ENCODE measurements at regions not wholly inside any gene's neighbourhood (a gene's known extent, or its start where the extent isn't known, plus 50 kb on each side); places are given as distances from the start of the nearest gene placed in this dataset.

GRCh38 chr4:187467224-187467623, 528.3 kb upstream of the ZFP42 start:
- H3K27ac ChIP-seq (ENCODE audit: insufficient read depth, low read length): no peak overlapping the region
- no peak for ATAC-seq (ENCODE audit: low read depth)
- no CpG with 5 or more reads among the region's 2 CpGs for whole genome bisulfite sequencing, 2 experiments (ENCODE audit: extremely low coverage in 2 of 2, insufficient read length in 1 of 2)

More at GRCh38 chr4:187467224-187467623, 528.3 kb upstream of the ZFP42 start:
- TF ChIP-seq CEBPB (IDR thresholded peaks at IDR 0.05; ENCODE audit: low read depth, low read length): no peak
- DNase-seq: no peak
- dilution Hi-C loops (cut with HindIII; ENCODE audit: low sequenced_read_pairs, unreplicated experiment) (no loop called here), intact Hi-C loops (cut with micrococcal nuclease) (no loop called here), in situ Hi-C loops (cut with MboI; ENCODE audit: low sequenced_read_pairs) (no loop called here)
- H4K5ac ChIP-seq (ENCODE audit: low read depth, low read length): no peak overlapping the region
- no peak overlapping the region; the same call in 1 of the 2 replicates for H3K23ac ChIP-seq (ENCODE audit: low read depth, low read length)
- no peak overlapping the region for H3K56ac ChIP-seq (ENCODE audit: extremely low read depth, insufficient read depth, low read length)
- no peak overlapping the region for H3K9ac ChIP-seq (ENCODE audit: low read depth, low read length)
- no peak overlapping the region for H2AK9ac ChIP-seq (replicated peaks; ENCODE audit: low read depth, low read length, poor library complexity)
- H3K27me3 ChIP-seq (ENCODE audit: control insufficient read depth, insufficient read depth, low read length): no peaks in the 10 kb centered on the region
- peaks cover 2% of the 10 kb centered on the region for H3K4me1 ChIP-seq (ENCODE audit: control insufficient read depth, insufficient read depth, low read length)
- H3K4ac ChIP-seq (ENCODE audit: low read depth, low read length): no peak overlapping the region
- H4K8ac ChIP-seq (ENCODE audit: low read depth in 2 of 2, low read length in 2 of 2): no peak overlapping the region
- no peak overlapping the region for H3K14ac ChIP-seq (replicated peaks; ENCODE audit: low read depth, low read length)
- no peak overlapping the region for H2BK15ac ChIP-seq (ENCODE audit: low read depth, low read length)
- H4K20me1 ChIP-seq (ENCODE audit: insufficient read depth, low read length): no peaks in the 10 kb centered on the region
- no peak overlapping the region for H3K18ac ChIP-seq (ENCODE audit: low read depth, low read length)
- BruUV-seq (replicated peaks): no TSS peak
- no peaks in the 10 kb centered on the region for H3K36me3 ChIP-seq (ENCODE audit: control insufficient read depth, insufficient read depth, low read length)
- H2BK120ac ChIP-seq (ENCODE audit: low read depth, low read length): no peak overlapping the region
- H3K9me3 ChIP-seq (ENCODE audit: control insufficient read depth, insufficient read depth, low read length): no peaks in the 10 kb centered on the region
- ChIA-PET POLR2A (ENCODE audit: unreplicated experiment) (no interaction called here), CTCF (interaction anchor here (0.5 kb wide), 1 partner anchor 1509 kb away, joined by 3 read pairs; no protein-coding TSS in a partner anchor)
- H3K4me3 ChIP-seq (ENCODE audit: insufficient read depth, low read depth, low read length): no peak overlapping the region
- 0 out of 2 replicates have a peak overlapping the region, but pooled peaks have one; percentile 9 for H2AK5ac ChIP-seq (ENCODE audit: low read depth, low read length)
- H3K9me1 ChIP-seq (ENCODE audit: insufficient read depth, low read length): peaks cover 3% of the 10 kb centered on the region; the same call in 1 of the 2 replicates
- no peaks in the 10 kb centered on the region; a peak in 1 of 4 replicates for H3K79me1 ChIP-seq (ENCODE audit: low read depth in 1 of 2, low read length in 2 of 2)
- H2BK5ac ChIP-seq (ENCODE audit: low read depth, low read length, poor library complexity, severe bottlenecking): no peak overlapping the region
- no peak overlapping the region for H3K4me2 ChIP-seq (ENCODE audit: low read depth, low read length)
- H2BK20ac ChIP-seq (ENCODE audit: low read depth, low read length): no peak overlapping the region
- H2AFZ ChIP-seq (replicated peaks; ENCODE audit: low read length, poor library complexity): no peak overlapping the region
- H4K91ac ChIP-seq (ENCODE audit: insufficient read depth, low read depth, low read length): no peak overlapping the region
